Activated CD8-positive, alpha-beta memory T cell treated with anti-CD3 and anti-CD28 coated beads for 36 hours (primary cell): ENCODE measurements at regions not wholly inside any gene's neighbourhood (a gene's known extent, or its start where the extent isn't known, plus 50 kb on each side); places are given as distances from the start of the nearest gene placed in this dataset.

ENCODE experiments used
- CTCF ChIA-PET: fragments of 350-600 bp; sonication (Branson Sonifier 250); formaldehyde crosslinking; loops from one replicate; lab custom pipeline; 2021; ENCODE audit warnings: antibody characterized with exemption; lab: Charles Lee
- POLR2A ChIA-PET: fragments of 350-600 bp; sonication (Branson Sonifier 250); formaldehyde crosslinking; loops from one replicate; lab custom pipeline; 2021; ENCODE audit warnings: antibody characterized with exemption; lab: Charles Lee

DNA sequence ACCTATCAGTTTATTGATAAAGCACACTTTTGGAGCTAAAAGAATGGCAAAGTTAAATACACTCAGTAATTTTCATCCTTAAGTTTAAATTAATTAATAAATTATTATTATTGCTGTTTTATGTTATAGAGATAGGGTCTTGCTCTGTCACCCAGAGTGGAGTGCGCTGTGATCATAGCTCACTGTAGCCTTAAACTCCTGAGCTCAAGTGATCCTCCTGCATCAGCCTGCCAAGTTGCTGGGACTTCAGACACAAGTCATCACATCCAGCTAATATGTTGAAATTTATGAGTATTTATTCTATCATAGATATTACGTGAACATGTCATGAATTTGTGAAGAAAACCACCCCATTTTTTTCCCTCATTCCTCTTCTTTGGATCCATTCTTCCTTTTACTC is 64.2 kb downstream of the GJA1 start:
- ChIA-PET CTCF (no interaction called here), POLR2A (no interaction called here)

- ChIA-PET CTCF (no interaction called here), POLR2A (no interaction called here)
Measured at GRCh38 chr6:121503589-121503991, 68.1 kb downstream of the GJA1 start.

DNA sequence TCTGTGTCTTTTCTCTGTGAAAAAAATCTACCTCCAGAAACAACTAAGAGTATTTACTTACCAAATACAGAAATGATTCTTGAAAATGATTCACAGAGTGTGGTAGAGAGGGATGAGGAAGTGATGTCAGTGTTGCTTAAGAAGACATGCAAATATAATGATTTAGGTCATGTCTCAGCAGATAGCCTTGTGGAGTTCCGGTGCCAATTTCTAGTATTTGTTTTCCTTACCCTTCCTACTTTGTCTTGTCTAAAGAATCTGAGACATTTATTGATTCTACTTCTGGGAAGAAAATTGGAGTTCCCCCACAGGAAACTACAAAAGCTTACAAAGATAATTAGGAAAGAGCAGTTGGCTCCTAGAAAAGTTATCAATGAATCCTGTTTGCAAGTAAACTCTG is 68.8 kb downstream of the GJA1 start:
- ChIA-PET CTCF (no interaction called here), POLR2A (no interaction called here)

GRCh38 chr6:121505284-121505683 is 69.8 kb downstream of the GJA1 start:
- ChIA-PET CTCF (no interaction called here), POLR2A (no interaction called here)

GRCh38 chr6:121506761-121507754 is 71.6 kb downstream of the GJA1 start:
- POLR2A ChIA-PET, result no interaction called here
- CTCF ChIA-PET, result no interaction called here

DNA sequence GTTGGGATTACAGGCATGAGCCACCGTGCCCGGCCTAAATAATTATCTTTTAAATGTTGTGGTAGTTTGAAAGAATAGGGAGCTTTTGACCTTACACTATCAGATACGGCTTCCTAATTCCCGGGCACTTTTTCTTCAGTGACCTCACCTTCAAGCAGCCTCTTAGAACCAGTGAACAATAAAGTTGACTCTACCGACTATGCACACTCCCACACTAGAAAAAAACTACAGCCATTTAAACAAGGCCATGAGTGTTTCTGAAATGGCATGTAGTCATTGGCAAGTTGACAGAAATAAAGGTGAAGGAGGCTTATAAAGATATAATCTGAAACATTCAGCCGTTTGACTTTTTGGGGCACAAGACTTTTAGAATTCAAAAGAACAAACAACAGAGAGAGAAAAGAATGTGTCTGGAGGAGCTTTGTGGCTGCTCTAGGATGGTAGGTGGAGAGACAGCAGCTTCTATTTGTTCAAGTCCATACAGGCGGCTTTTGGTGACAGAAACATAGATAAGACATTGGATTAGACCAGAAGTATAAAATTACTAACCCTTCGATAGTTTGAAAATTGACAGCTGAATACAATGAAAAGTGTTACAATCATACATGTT is 75.2 kb downstream of the GJA1 start:
- ChIA-PET POLR2A (no interaction called here), CTCF (no interaction called here)

- CTCF ChIA-PET, result no interaction called here
- POLR2A ChIA-PET, result no interaction called here
Measured at GRCh38 chr6:121515630-121516265, 80.3 kb downstream of the GJA1 start.

- ChIA-PET CTCF (no interaction called here), POLR2A (no interaction called here)
Measured at GRCh38 chr6:121516331-121516730, 80.9 kb downstream of the GJA1 start.

DNA sequence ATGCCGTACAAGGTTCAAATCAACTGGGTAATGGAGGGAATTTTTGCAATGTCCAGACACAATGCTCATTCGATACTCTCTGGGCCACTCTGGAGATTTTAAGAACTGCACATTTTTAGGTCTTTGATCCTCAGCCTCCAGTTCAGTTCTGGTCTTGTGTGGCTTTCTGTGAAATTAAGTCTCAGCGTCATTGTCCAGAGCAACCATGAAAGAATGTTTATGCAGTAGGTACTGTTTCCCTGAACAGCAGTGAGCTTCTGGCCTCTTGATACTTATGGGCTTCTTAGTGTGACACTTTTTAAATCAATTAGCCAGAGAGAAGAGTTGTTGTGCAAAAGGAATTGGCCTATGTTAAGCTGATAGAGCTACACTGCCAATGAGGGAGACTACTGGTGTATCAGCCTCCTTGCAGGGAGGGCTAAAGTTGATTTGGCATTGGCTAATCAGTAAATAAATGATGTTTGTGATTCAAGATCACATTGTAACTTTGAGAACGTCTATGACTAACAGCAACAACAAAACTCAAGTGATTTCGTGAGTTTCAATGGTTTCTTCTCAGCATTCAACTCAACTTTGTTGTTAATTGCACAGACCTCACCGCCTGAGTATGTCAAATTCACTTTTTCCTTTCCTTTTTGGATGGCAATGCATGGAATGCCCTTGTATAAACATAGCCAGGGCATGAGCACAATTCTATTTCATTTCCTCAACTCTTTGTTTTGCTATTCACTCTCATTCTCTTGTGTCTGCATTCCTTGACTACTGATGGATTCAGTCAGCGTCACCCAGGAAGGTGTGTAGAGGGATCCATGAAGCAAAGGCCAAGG is 85.1 kb downstream of the GJA1 start:
- CTCF ChIA-PET, result no interaction called here
- POLR2A ChIA-PET, result no interaction called here

GRCh38 chr6:121521164-121521555 is 85.7 kb downstream of the GJA1 start:
- CTCF ChIA-PET, result no interaction called here
- POLR2A ChIA-PET, result no interaction called here

DNA sequence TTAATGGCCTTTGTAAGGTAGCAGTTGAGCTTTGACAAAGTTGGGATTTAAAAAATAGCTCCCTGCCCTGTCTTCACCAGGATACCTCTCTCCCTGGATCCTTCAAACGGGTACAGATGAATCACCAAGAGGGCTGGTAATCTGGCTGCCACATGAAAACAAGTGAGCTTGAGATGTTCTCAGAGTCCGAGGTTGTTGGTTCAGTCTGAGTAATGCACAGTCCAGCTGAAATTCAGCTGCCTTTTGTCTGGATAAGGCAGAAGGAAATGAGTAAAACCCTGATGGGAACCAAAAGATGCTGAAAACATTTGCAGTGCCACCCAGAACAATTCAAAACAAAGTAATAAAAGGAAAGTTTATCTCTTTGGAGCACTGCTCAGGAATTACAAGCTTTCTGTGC is 86.8 kb downstream of the GJA1 start:
- ChIA-PET POLR2A (no interaction called here), CTCF (no interaction called here)

DNA sequence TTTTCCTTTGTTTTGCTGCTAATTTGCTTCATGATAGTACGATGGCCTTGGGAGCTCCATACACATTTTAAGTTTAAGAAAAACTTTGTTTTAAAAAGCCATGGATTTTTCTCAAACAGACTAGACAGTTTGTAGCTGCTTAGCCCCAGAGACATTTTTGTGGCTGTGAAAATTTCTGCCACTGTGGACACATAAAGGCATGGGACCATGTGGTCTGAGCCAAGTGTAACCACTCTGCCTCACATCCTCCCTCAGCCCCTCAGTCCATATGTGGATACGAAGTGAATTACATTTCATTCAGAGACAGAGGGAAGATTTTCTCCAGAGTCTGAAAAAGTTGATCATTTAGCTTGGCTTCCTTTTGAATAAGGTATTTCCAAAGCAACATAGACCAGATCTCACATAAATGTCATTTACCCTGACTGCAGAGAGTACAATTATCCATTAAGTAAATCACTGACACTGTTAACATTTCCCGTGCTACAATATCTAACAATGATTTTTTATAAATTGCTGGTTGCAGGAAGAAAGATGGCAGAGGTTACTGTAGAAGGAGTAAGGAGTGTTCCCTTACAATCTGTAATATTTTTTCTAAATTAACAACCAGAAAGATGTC is 87.4 kb downstream of the GJA1 start:
- ChIA-PET POLR2A (no interaction called here), CTCF (no interaction called here)

DNA sequence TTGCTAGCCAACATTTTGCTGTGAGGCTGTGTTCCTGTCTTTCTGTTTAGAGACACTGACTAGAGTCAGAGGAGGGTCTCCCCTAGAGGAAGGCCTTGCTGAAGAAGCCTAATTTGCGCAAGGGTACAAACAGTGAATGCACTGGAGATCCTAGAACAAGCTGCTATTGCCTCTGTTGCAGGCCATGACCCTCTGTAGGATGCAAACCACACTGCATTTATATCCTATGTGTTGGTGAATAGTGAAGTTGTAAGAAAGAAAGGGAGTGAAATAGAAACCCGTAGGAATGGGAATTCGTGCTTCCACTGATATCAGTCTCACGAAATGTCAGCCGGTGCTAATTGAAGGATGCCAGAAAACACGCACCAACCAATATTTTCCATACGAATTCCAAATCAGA is 88.2 kb downstream of the GJA1 start:
- ChIA-PET CTCF (no interaction called here), POLR2A (no interaction called here)

- POLR2A ChIA-PET, result no interaction called here
- CTCF ChIA-PET, result no interaction called here
Measured at GRCh38 chr6:121526282-121526681, 90.8 kb downstream of the GJA1 start.

DNA sequence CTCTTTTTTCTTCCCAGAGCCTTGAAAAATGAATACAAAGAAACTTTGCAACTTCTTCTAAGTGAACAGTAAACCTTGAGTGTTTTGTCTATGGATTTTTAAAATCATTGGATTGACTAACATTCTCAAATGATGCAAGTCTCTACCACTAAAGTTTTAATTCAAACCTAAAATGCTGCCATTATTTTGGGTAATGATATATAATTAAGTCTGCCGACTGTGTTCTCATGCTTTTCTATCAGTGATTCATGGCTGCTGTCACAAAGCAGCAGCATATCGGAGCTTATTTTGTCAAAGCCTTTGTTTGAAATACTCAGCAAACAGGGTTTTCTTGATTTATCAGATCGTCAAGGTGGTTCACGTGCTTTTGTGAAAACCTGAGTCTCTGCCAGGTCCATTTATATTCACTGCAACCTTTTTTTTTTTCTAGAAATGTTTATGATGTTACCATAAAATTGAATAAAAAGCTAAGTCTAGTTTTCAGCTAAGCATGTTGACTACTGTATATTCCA is 96.3 kb downstream of the GJA1 start:
- POLR2A ChIA-PET, result no interaction called here
- CTCF ChIA-PET, result interaction anchor here (0.6 kb wide), 1 partner anchor 18 kb away, joined by 4 read pairs; no protein-coding TSS in a partner anchor

DNA sequence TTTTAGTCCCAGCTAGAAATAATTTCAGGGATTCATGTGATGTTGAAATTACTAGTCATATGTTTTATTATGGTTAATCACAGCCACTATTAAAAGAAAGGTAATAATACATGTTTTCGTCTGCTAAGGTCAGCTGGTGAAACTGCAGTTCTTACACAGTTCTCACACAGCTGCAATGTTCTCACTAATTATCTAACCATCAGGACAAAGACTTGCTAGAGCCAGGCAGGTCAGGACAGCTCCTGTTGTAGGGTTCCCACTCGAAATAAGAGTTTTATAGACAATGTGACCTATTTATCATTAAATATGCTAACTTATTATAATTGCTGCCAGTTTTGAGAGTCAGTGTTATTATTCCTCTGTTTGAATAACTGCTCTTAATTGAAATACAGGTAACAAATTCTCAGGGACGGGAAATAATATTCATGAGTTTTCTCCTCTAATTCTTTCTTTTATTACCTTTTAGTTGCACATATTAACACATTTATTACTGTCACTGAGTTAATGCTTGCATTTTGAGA is 97.9 kb downstream of the GJA1 start:
- POLR2A ChIA-PET, result no interaction called here

GRCh38 chr6:121535777-121536176 is 100.3 kb downstream of the GJA1 start:
- ChIA-PET CTCF (no interaction called here), POLR2A (no interaction called here)

More for the DNA sequence above, 97.9 kb downstream of the GJA1 start:
- CTCF ChIA-PET, result no interaction called here

GRCh38 chr6:121536345-121536744 is 100.9 kb downstream of the GJA1 start:
- CTCF ChIA-PET, result no interaction called here
- POLR2A ChIA-PET, result no interaction called here

- POLR2A ChIA-PET, result no interaction called here
- CTCF ChIA-PET, result no interaction called here
Measured at GRCh38 chr6:121539439-121539838, 104.0 kb downstream of the GJA1 start.
